GM19468 (cell line): ENCODE measurements at regions not wholly inside any gene's neighbourhood (a gene's known extent, or its start where the extent isn't known, plus 50 kb on each side); places are given as distances from the start of the nearest gene placed in this dataset.

Source experiments
- ATAC-seq: cut with Tn5 transposase; IDR thresholded peaks from one replicate; pipeline ENCODE4 v1.9.1; 2021; ENCODE audit warnings: mild to moderate bottlenecking, moderate library complexity, moderate number of reproducible peaks; ENCODE audit not compliant: unreplicated experiment; ENCODE audit errors: extremely low read depth

DNA sequence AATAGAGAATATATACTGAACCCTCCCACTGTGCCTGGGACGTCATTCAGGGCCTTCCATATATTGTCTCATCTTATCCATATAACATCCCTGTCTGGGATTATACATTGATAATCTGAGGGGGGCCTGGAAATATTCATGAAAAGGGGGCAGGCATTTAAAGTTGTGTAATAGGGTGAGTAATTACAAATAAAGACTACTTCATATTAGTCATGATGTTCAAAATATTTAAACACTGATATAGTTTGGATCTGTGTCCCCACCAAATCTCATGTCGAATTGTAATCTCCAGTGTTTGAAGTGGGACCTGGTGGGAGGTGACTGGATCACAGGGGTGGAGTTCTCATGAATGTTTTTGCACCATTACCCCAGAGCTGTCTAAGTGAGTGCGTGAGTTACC is 97.8 kb downstream of the AQP9 start:
- no peak for ATAC-seq

DNA sequence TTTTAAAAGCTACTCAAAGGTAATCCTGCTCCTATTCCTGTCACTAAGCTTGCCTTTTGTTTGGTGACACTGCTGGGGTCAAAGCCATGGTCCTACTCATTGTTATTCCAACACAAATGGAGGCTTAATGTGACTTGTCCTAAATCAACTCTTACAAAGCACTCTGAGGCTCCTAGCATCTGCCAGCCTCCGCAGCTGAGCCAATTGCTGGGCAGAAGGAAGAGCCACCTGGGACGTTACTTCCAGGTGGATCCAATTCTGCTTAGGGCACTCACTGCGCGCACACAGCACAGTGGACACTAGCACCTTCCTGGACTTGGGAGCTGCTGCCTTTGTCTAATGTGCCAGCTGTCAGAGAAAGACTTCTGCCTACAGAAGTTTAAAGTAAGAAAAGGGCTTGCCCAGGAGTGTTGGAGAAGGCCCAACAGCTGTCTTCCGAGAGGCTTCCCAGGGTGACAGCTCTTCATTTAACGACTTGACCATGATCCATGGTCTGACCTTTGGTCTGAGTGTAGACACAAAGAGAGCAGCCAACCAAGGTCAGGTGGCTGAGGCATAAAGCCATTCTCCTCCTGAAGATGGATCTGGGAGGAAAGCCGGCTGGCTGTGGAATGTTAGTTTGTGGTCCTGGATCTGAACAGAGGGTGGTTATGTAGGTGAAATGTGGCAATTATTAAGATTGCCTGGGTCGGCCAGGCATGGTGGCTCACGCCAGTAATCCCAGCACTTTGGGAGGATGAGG is 102.2 kb downstream of the AQP9 start:
- ATAC-seq: no peak

DNA sequence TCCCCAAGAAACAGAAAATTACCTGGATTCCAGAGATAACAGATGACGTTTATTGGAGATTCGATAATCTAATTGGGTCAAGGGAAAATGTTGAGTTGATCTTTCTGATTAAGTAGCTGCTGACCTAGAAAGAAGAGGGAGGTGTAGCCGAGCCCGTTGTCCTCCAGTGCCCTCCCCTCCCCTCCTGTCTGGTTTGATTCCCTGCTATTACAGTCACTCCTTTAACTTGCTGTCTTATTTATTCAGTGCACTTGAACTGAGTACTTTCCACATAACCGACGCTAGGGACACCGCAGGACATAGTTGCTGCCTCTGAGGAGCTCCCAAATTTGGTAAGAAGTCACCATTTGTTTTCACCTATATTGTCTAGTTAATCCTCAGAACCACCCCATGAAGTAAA is 103.7 kb downstream of the AQP9 start:
- ATAC-seq: no peak

DNA sequence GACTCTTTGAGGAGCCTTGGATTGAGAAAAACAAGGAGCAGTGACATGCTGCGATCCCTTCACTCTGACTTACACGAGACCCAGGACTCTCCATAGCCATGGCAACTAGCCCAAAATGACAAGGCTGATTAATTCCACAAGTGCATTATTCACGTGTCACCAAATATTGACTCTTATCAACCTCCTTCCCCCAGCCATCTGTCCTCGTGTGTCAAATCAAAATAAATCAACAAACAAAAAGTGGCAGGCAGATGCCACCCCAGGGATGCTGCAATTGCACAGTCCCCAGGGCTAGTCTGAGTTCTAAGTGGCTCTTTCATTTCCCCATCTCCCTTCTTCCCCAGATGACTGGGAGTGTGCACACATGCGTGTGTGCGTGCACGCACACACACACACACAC is 104.9 kb downstream of the AQP9 start:
- no peak for ATAC-seq

DNA sequence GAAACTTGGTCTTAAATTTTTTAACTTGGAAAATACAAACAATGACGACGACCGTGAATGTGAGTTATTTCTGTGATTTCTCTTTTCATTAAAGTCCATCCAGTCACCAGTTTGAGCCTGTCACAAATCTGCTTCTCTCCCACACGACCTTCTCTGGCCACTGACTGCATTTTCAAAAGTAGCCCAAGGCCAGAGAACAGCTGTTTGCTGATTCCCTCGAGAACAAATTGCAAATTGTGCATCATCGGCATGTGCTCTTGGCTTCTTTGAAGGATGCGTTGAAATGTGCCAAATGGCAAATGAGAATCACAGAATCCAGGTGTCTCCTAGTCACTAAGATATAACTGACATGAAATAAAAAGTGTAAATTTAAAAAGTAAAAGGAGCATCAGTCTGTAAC is 106.4 kb downstream of the AQP9 start:
- no peak for ATAC-seq

DNA sequence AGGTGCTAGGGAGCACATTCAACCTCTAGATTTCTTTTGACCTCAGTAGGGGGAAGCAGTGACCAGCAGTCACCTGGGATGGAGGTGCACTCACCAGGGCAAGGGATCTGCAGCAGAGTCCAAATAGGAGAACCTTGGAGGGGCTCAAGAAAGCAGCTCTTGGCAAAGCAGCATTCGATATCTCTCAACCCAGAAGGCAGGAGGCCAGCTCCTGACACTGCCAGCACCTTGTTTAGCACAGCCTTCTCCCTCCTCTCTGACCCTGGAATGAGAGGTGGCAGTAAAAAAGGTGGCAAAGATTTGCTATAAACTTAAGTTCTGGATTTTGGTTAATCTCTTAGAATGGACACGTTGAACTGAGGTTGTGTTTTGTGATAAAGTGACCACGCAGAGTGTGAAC is 107.9 kb downstream of the AQP9 start:
- ATAC-seq: no peak

DNA sequence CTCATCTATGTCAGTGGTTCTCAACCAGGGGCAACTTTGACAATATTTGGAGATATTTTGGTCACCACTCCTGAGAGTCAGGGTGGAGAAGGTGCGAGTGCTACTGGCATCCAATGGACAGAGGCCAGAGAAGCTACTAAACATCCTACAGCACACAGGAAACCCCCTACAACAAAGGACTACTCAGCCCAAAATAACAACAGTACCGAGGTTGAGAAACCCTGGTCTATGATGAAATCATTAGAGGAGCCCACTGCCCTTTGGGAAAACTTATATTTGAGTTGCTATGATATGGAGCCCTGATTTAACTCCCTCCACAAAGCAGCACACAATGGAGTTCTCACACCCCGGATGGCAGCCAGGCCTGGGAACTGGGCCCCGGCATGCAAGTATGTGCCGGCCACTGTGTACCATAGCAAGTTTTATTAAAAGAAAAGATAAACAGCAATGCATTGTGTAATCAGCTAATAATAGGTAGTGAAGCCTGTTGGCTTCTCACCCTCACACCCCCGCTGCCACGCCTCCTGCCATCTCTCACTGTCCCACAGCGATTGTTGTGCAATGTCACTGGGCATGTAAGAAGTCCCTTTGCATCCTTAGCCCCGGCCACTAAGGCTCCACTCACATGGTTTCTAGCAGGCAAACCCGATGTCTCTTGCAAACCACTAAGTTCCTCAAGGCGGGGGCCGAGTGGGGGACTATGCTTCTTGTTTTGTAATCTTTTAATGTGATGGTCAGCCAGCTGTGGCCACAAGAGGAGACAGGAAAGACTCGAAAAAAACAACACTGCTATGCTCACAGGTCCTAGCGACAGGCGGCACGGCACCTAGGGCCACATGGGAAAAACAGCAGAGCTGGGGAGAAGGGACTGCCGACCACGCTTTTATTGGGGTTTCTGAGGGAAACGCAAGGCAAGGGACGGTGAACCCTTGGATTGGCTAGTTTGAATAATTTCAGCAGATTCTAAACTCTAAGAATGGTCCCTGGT is 110.0 kb downstream of the AQP9 start:
- ATAC-seq: no peak

DNA sequence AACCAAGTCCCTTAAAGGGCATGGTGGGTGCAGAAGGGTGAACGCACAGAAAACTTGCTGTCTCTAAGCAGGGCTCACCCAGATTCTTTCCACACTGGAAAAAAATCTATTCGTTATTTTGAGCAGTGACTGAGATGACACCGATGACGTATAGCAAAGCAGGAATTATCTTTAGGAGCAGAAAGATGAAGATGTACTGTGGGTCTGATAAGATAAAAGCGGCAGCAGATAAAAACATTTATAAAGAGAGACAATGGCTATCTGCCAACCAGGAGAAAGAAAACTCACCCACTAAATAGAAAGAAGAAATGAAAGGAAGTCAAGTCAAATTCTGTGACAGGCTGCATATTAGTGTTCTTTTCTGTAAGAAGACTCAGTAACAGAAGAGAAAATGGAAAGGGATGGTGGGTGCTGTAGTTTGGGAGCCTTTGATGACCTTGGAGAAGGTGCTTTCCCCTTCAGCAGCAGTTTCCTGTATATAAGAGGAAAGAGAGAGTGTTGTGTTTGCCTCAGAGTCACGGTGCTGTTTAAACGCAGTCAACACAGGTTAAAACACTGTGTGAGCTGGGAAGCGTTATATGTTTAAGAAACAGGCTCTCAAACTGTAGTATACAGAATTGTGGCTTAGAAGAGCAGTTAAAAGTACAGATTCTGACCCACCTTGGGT is 111.6 kb downstream of the AQP9 start:
- no peak for ATAC-seq

DNA sequence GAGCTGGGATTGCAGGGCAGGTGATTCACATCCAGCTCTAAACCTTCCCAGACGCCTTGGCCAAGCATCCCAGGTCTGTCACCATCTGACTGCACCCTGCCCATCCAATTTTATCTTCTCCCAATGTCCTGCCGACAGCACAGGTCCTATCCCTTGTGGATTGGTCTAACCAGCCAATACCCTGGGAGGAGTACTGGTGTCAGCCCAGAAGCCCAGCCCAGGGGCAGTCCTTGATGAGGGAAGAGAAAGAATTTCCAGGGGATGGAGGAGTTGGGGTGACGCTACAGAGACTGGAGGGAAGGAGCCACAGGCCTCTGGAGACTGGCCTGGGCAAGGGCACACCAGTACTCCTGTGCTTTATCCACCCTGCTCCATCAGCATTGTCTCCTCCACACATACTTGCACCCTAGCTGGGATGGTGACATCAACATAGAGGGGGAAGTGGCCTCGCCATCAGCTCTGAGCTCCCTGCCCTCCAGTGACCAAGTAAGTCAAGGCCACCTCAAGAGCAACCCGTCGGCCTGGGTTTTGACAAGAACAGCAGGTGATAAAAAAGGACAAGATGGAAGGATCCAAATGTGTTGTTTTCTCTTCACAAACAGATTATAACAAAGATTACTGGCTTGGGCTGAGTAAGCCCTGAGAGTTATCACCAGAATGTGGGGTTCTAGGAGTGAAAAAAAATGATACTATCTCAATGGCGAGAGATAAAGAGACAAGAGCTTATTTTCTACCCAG is 114.6 kb downstream of the AQP9 start:
- no peak for ATAC-seq

DNA sequence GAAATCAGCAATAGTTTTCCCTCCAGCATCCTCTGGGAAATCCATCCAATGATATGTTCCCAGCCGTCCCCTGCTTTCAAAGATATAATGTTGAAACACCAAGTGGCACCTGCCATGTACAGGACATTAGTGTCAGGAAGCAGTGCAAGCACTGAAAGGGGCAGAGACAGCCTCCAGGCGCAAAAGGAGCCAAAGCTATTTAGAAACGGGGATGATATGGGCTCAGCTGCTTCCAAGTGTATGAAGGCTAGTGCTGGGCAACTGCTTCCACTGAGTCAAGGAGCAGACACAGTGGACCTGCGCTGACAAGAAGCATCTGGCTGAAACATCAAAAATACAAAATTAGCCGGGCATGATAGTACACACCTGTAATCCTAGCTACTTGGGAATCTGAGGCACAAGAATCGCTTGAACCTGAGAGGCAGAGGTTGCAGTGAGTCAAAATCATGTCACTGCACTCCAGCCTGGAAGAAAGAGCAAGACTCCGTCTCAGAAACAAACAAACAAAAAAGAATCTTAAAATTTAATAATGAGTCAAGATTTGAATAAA is 119.7 kb downstream of the AQP9 start:
- ATAC-seq: no peak

DNA sequence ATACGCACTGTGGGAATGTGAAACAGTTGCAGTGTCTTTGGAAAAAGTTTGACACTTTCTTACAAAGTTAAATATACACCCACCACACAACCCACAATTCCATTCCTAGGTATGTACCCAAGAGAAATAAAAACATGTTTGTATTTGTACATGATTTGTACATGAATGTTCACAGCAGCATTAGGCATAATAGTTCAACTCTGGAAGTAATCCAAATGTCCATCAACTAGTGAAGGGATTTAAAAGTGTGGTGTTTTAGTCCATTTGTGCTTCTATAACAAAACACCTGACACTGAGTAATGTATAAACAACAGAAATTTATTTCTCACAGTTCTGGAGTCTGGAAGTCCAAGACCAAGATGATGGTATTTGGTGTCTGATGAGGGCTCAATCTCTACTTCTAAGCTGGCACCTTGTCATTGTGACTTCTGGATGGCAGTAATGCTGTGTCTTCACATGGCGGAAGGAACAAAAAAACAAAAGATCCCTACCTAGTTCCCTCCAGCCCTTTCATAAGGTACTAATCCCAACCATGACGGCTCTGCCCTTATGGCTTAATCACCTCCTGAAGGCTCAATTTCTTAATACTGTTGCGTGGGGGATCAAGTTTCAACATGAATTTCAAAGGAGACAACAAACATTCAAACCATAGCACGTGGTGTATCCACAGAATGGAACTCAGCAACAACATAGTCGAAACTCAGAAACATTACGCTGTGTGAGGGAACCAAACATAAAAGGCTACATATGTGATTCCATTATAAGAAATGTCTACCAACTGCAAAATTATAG is 120.5 kb downstream of the AQP9 start:
- ATAC-seq: no peak

DNA sequence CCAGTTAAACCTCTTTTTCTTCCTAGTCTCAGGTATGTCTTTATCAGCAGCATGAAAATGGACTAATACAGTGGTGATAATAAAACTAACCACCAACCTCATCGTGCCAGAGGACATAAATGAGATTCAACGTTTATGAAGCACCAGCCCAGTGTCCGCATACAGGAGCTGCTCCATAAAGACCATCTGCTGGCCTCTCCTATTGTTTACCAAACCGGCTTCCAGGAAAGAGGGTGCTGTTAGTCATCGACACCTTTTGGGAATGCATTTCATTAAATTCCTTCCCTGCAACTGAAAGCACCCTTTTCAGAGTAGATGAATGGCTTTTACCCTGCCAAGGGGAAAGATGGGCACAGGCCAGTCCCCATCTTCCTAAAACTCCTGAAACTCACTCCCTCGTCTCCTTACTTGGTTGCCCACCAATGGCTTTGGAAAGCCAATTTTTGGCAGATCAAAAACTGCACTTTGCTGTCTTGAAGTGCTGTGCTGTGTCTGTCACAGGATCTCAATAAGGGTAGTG is 122.1 kb downstream of the AQP9 start:
- no peak for ATAC-seq

DNA sequence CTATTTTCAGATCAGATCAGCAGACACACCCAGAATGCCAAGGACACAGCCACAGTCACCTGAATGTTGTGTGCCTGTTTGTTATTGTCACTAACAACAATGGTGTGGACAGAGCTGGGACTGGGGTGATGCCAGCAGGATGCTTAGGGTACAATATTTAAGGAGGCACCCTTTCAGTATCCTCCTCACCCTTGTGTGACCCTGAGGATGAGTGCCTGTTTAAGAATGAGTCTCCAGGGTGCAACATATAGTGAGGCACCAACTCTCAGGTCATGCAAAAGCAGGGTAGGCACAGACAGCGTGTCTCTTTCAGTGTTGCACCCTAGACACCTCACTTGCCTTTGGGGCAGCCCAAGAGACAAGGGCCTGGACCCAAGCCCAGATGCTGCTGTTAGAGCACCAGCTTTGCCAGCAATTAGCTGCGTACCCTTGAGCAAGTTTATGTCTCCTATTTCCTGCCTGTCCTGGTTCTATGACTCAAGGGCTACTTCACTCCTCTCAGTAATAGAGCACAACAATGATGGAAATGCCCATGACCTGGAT is 122.6 kb downstream of the AQP9 start:
- no peak for ATAC-seq

DNA sequence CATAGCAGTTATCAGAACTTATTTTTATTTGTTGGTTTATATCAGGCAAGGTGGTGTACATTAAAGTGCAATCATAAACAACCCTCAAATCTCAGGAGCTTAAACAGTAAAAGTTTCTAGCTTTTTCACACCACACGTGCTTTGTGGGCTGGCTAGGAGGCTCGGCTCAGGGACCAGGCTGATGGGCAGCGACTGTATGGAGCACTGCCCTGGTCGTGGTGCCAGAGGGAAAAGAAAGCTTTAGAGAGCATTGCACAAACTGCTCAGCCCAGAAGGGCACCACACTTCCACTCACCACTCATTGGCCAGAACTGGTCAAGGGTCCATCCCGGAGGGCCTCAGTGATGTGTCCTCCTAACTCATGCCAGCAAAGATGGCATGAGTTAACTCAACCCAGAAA is 123.2 kb downstream of the AQP9 start:
- ATAC-seq: no peak

DNA sequence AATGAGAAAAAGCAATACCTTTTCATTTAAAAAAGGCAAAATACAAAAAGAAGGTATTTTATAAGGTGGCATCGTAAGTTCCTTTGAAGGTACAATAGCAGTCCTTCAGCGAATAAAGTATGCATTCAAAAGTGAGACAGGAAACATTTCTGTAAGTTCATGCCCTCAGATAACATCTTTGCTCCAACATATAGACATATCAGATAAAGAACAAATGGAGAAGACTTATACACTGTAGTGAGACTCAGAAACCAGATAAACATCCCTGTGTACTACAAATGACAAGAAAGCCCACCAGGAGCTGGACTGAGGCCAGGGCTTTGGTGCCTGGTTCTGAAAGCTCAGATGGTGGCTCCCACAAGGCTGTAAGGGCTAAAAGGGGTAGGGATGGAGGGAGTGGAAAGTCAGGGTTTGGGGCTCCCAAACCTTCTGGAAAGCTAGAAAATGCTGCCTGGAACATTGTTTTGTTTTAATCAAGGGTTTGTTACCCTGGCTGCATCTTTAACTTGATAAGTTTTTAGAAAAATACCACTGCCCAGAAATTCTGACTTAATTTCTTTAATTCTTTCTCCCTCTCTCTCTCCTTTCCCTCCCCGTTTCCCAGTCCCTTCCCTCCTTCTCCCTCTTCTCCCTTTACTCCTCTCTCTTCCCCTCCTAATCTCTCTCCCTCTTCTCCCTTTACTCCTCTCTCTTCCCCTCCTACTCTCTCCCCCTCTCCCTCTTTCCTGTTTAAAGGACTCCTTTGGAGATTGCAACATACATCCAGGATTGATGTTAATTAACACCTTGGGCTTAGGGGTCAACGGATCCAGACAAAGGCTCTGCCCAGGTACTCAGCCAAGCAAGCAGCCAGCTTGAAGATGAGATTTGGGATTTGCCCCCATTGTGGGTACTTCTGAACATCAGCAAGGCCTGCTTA is 126.1 kb downstream of the AQP9 start:
- ATAC-seq: no peak

DNA sequence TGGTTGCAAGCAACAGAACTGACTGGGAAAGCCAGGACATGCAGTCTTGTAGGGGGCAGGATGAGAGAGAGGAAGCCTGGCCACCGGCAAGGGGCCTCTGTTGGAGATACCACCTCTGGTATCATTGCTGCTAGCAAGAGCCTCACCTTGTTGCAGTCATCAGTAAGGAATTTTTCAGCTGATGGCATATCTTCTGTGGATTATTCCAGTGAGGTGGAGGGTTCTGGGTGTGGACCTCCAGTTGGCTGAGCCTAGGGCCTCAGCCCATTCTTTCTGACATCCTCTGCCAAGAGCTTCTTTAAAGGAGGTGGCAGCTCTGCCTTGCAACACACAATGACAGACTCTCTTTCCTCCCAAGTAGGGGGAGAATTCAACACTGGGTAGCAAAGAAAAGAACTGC is 128.9 kb downstream of the AQP9 start:
- ATAC-seq: no peak

DNA sequence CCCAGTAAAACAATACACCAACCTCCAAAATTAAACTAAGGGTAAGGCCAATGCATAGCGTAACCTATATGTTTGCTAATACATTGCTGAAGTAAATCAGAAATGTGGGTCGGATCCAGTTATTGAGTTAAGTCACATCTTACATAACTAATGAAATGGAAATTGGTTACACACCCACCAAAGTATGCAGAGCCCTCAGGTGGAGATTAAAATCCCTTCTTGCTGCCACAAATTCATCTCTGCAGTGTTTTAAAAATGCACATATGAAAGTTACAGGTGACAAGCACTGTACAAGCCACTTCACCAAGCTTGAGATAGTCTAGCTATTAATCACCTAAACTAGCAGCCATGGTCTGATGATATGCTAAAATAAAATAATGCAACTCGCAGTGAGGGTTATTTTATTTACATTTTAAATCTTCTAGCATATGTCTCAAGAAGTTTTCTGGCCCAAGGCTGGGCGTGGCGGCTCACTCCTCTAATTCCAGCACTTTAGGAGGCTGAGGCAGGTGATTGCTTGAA is 130.6 kb downstream of the AQP9 start:
- no peak for ATAC-seq
